NCI-H748 (cell line): ENCODE measurements at regions not wholly inside any gene's neighbourhood (a gene's known extent, or its start where the extent isn't known, plus 50 kb on each side); places are given as distances from the start of the nearest gene placed in this dataset.

Source experiments
- DNase-seq: peaks from one replicate; lab custom pipeline; 2025; ENCODE audit not compliant: unreplicated experiment; lab: John Stamatoyannopoulos, UW

GRCh38 chr11:123378096-123378495 lies 52.0 kb upstream of the GRAMD1B start:
- no peak for DNase-seq

DNA sequence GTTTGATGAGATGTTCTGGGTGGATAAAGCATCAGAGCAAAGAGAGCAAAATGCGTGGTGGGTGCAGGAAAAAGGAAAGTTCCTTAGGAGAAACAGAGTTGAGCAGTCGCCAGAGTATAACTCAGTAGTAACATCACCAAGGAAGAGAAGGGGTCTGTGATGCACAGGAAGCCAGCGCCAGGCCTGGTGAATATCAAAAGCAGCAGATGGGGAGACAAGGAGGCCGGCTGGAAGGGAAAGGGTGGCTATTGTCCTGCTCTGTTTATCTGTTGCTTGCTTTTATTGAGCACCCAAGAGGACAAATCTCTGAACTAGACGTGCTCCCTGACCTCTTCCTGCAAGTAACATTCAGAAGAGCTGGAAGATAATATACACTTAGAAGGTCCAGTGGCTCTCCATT lies 52.7 kb upstream of the GRAMD1B start:
- no peak for DNase-seq

DNA sequence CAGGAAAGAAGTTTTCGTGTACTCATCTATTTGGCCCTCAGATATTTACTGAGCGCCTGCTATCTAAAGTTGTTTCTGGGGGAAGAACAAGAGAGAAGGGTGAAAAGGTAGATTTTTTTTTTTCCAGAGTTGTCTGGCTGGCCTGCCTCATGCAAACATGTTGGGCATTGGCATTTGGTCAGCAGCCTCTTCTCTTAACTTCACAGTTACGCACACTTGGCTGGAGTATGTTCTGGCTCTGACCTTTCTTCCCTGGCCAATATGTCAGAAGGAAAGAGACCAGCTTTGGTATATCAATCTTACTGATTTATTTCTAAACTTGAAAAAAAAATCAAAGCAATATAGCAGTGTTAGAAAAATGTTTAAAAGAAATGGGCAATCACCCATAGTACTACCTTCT lies 54.2 kb upstream of the GRAMD1B start:
- DNase-seq = no peak

DNA sequence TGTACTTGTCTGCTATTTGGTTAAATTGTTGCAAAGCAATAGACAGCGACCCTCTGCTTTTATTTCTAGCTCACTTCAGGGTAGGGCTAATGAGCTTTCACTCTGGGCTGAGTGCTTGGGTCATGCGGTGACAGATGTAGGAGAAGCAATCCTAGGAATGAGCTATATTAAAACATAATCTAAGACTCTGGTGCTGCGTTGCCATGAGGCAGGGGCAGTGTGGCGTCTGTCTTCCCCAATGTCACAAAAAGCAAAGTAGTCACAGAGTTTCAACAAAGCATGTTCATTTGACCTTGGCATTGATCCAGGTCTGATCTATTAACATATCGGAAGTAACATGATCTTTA lies 55.5 kb upstream of the GRAMD1B start:
- no peak for DNase-seq

DNA sequence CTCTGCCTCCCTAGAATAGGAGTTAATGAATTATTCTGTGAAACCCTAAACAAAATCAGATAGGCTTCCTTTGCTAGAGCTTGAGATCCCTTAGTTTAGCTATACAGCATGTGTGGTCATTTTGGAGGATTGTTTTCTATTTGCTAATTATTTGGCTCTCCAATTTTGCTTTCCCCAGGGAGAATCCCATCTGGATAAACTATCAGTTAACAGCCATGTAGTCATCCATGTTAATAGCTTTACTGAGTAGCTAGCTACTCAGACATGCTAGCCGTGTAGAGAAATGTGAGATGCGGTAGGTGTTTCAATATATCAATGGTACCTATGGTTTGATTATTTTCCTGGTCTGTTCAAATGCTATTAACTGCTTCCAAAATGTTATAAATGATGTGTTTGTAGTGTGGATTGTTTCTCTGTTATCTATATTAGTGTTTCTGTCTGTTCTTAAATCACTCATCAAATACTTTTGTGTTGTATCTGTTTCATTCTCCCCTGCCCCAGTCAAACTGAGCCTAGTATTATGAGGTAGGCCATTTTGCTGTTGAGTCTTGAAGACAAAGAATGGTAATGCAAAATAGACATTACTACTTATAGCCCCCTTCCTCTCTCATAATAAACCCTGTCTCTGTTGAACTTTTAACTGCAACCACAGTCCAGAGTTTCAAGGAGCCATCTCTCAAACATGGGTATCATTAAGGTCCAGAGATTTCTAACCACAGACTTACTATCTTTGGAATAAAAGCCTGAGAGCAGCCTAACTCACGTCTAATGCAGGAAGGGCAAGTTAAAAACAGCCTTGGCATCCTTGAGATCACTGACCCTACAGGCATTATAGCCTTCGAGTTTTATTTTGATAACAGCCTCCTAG lies 56.1 kb upstream of the GRAMD1B start:
- DNase-seq = no peak

- no peak for DNase-seq
These were observed 58.4 kb upstream of the GRAMD1B start for GRCh38 chr11:123371506-123372297.

DNA sequence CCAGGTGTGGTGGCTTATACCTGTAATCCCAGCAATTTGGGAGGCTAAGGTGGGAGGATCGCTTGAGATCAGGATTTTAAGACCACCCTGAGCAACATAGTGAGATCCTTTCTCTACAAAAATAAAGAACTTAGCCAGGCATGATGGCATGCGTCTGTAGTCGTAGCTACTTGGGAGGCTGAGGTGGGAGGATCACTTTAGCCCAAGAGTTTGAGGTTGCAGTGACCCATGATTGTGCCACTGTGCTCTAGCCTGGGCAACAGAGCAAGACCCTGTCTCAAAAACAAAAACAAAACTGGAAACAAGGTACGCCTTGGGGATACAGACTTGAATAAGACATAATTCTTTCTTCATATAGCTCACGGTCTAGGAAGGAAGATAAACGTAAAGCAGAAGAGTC lies 63.1 kb upstream of the GRAMD1B start:
- no peak for DNase-seq

DNA sequence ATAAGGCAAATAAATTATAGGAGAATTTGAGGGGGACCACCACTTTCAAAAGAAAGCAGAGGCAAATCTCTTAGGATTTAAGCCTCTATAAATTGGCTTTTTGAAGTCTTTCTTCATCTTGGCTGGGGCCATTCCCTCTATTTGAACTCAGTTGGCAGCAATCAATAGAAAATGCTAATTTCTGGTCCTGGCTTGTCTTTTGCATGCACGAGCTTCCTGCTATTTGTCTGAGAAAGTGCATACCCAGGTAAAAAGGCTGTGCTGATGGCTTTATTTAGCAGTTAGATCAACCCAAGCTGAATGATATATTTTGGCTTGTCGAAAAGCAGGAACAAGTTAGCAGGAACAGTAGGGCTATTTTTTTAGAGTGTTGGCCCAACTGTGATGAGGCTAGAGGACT lies 64.1 kb upstream of the GRAMD1B start:
- no peak for DNase-seq

DNA sequence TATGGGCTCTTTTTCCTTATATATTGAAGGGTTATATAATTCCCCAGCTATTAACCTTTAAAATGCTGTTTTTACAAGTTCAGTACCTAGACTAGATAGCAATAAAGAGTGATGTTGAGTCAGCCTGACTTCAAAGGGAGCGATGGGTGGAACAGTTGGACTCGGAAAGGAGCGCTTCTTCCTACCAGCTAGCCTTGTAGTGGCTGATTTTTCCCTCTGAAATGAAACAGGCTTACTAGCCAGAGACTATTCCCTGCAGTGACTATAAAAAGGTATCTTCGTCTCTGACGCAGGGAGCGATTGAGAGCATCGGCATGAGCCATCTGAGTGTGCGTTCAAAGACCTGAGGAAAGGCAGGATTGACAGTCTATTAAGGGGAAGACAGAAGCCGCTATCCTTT lies 66.0 kb upstream of the GRAMD1B start:
- DNase-seq = no peak

- no peak for DNase-seq
These were observed 66.5 kb upstream of the GRAMD1B start for GRCh38 chr11:123363556-123363955.

GRCh38 chr11:123362941-123363340 lies 67.1 kb upstream of the GRAMD1B start:
- DNase-seq = no peak

DNA sequence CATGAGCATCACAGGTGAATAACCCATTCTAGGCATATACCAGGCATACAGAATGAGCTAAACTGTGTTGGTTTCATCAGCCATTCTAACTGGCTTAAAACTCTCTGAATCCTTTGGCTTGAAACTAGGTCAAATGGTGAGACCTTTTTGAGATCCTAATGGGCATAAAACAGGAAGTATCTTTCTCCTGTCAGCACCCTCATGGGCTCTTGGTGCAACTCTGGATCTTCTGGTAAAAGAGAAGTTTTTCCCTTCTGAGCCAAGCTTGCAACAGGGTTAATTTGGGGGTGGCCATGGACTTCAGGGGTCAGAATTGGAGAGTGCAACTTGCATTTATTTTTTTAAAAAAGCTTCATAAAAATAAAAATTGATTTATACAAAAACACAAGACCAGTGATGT lies 67.9 kb upstream of the GRAMD1B start:
- DNase-seq = no peak

GRCh38 chr11:123361110-123361509 lies 69.0 kb upstream of the GRAMD1B start:
- no peak for DNase-seq

DNA sequence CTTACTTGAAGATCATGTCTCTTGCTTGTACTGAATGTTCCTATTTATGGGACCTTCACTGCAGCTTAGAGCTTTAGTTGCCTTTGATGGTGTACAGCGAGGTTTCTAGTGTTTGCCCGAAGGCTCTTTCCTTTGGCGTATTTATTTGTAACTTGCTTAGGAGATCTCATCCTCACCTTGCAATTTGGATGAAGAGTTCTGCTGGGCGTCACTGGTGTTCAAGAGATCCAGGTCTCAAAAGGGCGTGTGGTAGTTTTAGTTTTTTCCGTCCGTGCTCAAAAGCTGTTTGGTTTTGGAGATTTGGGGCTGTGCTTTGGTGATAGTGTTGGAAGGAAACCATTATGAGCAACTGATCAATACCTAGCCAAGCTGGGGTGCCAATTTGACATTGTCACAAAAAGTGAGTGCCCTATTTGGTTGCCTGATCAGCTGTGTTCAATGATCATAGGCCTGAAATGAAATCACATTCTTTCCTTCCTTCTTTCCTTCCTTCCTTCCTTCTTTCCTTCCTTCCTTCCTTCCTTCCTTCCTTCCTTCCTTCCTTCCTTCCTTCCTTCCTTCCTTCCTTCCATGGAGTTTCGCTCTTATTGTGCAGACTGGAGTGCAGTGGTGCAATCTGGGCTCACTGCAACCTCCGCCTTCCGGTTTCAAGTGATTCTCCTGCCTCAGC lies 69.7 kb upstream of the GRAMD1B start:
- DNase-seq = no peak

DNA sequence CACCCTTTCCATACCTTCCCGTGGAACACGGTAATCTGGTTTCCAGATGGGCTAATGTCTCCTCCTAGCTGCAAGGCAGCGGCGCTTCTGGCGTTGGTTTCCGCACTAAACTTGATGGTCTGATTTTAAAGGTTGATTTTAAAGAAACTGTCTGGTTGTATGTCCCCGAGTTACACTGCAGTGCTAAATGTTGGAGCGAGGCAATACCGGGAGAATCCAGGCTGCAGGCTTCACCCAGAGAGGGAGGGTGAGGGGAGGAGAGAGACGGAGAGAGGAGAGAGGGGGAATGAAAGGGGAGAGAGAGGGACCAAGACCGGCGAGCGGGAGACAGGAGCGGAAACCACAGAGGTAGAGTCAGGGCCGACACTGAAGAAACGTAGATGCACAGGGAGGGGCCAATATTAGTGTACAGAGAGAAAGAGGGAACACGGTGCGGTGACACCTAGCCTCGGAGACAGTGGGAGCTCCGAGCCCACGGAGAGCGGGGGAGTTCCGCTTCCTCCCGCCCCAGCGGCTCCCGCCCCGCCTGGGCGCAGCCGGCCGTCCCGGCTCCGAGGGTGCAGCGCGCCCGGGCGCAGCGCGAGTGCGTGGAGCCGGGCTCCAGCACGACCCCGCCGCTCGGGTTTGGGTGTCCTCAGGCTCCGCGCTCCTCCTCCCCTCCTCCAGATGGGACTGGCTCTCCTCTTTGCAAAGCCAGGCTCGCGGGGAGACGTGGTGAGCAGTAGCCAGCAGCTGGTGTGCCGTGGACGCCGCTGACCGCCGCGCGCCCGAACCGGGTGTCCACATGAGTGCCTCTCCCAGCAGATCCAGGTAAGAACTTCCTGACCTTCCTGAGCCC lies 71.9 kb upstream of the GRAMD1B start:
- peak; percentile 41 for DNase-seq

DNA sequence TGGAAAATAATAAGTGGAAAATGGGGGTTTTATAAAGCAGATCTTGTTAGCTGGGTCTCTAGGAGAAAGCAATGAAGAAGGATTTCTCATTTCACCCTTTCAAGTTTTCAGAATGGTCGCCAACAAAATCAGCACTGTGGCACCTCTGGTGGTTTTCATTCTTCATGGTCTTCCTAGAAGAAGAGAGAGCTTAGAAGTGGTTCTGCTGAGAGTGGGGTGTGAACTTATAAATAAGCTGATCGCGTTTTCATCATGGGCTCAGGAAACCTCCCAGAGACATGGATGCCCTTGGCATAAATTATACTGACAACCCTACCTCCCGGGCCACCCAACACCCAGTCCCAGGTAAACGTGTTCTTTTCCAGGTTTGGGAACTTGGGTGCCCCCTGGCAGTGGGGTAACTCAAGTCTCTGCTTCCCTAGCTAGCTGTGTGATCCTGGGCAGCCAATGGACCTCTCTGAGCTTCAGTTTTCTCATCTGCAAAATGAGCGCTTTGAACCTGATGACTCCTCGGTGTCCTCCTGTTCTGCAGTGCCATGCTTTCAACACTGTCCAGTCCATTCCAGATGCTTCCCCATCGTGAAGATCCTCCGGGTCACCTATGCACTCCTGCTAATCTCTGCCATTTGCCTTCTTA lies 72.6 kb upstream of the GRAMD1B start:
- DNase-seq = no peak

- DNase-seq = no peak
These were observed 73.5 kb upstream of the GRAMD1B start for GRCh38 chr11:123356539-123356938.

GRCh38 chr11:123354371-123354975 lies 75.6 kb upstream of the GRAMD1B start:
- DNase-seq = no peak

DNA sequence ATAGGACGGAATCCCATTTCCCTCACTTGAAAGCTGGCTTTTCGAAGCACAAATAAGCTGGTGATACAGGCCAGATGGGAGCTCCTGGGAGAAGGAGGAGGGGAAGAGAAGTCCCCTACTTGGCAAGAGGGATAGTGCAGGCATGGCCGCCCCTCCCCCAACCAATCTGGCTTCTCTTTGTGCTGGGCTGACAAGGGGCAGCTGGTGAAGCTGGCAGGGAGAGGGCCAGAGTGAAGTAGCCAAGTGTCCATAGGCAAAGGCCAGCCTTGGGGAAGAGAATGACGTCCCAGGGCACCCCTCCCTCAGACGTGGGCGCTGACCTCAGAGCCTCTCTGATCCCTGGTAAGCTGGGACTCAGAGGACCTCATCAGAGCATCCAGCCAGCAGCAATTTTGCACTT lies 78.7 kb upstream of the GRAMD1B start:
- no peak for DNase-seq

DNA sequence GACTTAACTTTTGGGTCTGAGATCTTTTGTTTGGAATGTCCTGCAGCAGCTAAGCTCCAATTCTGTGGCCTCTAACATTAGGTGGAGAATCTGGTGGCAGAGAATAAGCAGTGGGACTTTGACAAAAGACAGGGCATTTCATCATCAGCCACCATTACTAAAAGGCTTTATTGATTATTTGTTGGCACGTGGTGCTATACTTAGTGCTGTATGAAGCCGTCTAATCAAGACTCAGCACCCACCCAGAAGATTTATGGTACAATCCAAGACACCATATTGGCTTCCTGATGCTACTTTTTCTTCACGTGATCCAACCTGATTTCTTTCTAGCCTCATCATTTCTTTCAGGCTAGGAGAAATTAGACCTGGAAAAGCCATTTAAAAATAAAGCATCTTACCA lies 80.7 kb upstream of the GRAMD1B start:
- DNase-seq = no peak
